Esophagus squamous epithelium (tissue), 5 donors: ENCODE measurements at regions not wholly inside any gene's neighbourhood (a gene's known extent, or its start where the extent isn't known, plus 50 kb on each side); places are given as distances from the start of the nearest gene placed in this dataset.

ENCODE experiments used
- DNase-seq: peaks from one replicate; lab custom pipeline; 2025; lab: John Stamatoyannopoulos, UW
- H3K27ac ChIP-seq, 4 donors: fragments of 200-600 bp; sonication (generic); one replicate each; pipeline ENCODE4 v1.5.1; 2016 to 2019; ENCODE audit warnings: mild to moderate bottlenecking in 1 of 4
- H3K27me3 ChIP-seq, 4 donors: fragments of 200-600 bp; sonication (generic); 1 replicate in 3 of 4; 2 replicates in 1 of 4; pipeline versions ENCODE4 v1.5.1 to v1.6.0; 2017 to 2021; ENCODE audit warnings: antibody characterized with exemption in 1 of 4
- H3K36me3 ChIP-seq, 3 donors: fragments of 200-600 bp; sonication (generic); one replicate each; pipeline ENCODE4 v1.5.1; 2016 to 2019
- H3K4me1 ChIP-seq, 3 donors: fragments of 200-600 bp; sonication (generic); one replicate each; pipeline ENCODE4 v1.5.1; 2017 to 2019
- H3K4me3 ChIP-seq, 4 donors: fragments of 200-600 bp; sonication (generic); 1 replicate in 3 of 4; 2 replicates in 1 of 4; pipeline ENCODE4 v1.5.1; 2016 to 2019; ENCODE audit warnings: mild to moderate bottlenecking in 2 of 4, moderate library complexity in 1 of 4
- H3K9me3 ChIP-seq, 3 donors: fragments of 200-600 bp; sonication (generic); one replicate each; pipeline ENCODE4 v1.5.1; 2016 to 2019
- POLR2A ChIP-seq, 4 donors: fragments of 450-650 bp; IDR thresholded peaks; one replicate each; pipeline ENCODE4 v1.6.1; 2017; ENCODE audit warnings: antibody characterized with exemption in 4 of 4, mild to moderate bottlenecking in 4 of 4, moderate library complexity in 3 of 4
- WGBS, 2 donors: methylation state at CpG; one replicate each; pipeline ENCODE4 v1.1.5; 2018; 5-methylcytosine and 5-hydroxymethylcytosine counted together
- intact Hi-C: fragments of 100-400 bp; cut with DNase I; formaldehyde crosslinking; loops from one replicate; pipeline ENCODE4 v1.15.0; 2022
- TF ChIP-seq, protein P1 (sequence below), 6 experiments: fragments of 450-650 bp in 4 of 6; fragments of 200-600 bp in 2 of 6; sonication (generic) in 2 of 6; IDR thresholded peaks; one replicate each; pipeline ENCODE4 v1.5.1; 2016 to 2019; ENCODE audit warnings: antibody characterized with exemption in 6 of 6, mild to moderate bottlenecking in 4 of 6, moderate library complexity in 4 of 6
- donor health status: DM: yes; HTN: yes; CAD: no.

DNA sequence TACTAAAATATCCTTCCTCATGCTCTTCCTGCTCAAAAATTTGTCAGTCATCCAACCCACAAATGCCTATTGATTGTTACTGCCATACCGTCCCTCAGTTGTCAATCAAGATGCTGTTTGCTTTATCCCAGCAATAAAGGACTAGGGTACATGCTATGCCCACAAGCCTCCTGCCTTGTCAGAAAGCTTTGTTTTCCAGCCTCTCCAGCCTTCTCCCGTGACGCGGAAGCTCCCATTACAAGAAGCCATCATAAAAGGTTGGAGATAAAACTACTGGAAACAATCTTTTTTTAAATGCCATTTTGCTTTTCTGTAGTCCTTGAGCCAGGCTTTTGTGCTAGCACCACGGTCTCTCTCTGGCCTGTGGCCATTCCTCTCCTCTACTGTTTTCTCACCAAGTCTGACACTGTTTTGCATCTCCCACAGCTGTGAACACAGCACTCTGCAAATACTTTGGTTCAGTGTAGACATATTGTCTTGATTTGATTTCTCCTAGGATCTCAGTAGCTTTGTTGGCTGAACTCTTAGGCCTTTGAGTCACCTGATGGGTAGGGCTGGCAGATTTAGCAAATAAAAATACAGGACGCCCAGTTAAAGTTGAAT lies 495.7 kb upstream of the JARID2 start:
- no peak for TF ChIP-seq POLR2A (IDR thresholded peaks at IDR 0.05)
- TF ChIP-seq, protein P1, sequence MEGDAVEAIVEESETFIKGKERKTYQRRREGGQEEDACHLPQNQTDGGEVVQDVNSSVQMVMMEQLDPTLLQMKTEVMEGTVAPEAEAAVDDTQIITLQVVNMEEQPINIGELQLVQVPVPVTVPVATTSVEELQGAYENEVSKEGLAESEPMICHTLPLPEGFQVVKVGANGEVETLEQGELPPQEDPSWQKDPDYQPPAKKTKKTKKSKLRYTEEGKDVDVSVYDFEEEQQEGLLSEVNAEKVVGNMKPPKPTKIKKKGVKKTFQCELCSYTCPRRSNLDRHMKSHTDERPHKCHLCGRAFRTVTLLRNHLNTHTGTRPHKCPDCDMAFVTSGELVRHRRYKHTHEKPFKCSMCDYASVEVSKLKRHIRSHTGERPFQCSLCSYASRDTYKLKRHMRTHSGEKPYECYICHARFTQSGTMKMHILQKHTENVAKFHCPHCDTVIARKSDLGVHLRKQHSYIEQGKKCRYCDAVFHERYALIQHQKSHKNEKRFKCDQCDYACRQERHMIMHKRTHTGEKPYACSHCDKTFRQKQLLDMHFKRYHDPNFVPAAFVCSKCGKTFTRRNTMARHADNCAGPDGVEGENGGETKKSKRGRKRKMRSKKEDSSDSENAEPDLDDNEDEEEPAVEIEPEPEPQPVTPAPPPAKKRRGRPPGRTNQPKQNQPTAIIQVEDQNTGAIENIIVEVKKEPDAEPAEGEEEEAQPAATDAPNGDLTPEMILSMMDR (IDR thresholded peaks at IDR 0.05) = no peak
- Histone ChIP-seq H3K36me3 (no peaks in the 10 kb centered on the region), H3K4me3 (no peak overlapping the region), H3K9me3 (no peaks in the 10 kb centered on the region), H3K4me1 (no peaks in the 10 kb centered on the region), H3K27ac (no peak overlapping the region), H3K27me3 (no peaks in the 10 kb centered on the region)
- no peak for DNase-seq
- intact Hi-C loops = no loop called here
- WGBS, 2 donors = 84 to 88% methylated on average over 6 of the region's 6 CpGs

DNA sequence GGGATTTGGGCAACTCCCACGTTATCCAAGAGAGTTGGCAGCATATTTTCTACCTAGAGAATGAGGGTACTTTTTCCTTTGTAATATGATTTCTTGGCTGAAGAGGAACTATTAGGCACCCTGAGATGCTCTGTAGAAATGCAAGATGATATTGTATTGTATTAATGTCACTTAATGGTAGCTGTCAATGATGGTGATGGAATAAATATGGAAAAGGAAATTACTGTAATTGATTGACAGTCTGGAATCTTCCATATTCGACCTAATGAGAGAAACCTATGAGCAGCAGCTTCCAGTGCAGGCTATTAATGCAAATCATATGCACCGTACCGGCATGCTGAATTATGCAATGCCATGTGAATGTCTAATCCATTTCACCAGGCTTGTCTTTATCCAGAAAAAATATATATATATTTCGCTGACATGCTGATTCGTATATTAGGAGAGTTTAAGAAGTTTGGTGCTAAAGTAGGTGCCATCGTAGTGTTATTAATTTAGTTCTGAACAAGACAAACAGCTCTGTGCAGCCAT lies 494.2 kb upstream of the JARID2 start:
- TF ChIP-seq, protein P1 (IDR thresholded peaks at IDR 0.05) = no peak
- TF ChIP-seq POLR2A (IDR thresholded peaks at IDR 0.05) = no peak
- 69 to 72% methylated on average over 7 of the region's 7 CpGs for WGBS, 2 donors
- H3K4me3 ChIP-seq = no peak overlapping the region
- DNase-seq = no peak
- no peaks in the 10 kb centered on the region for H3K36me3 ChIP-seq
- intact Hi-C loops = no loop called here
- H3K4me1 ChIP-seq = no peaks in the 10 kb centered on the region
- H3K27ac ChIP-seq = no peak overlapping the region
- H3K9me3 ChIP-seq = no peaks in the 10 kb centered on the region
- no peaks in the 10 kb centered on the region for H3K27me3 ChIP-seq

DNA sequence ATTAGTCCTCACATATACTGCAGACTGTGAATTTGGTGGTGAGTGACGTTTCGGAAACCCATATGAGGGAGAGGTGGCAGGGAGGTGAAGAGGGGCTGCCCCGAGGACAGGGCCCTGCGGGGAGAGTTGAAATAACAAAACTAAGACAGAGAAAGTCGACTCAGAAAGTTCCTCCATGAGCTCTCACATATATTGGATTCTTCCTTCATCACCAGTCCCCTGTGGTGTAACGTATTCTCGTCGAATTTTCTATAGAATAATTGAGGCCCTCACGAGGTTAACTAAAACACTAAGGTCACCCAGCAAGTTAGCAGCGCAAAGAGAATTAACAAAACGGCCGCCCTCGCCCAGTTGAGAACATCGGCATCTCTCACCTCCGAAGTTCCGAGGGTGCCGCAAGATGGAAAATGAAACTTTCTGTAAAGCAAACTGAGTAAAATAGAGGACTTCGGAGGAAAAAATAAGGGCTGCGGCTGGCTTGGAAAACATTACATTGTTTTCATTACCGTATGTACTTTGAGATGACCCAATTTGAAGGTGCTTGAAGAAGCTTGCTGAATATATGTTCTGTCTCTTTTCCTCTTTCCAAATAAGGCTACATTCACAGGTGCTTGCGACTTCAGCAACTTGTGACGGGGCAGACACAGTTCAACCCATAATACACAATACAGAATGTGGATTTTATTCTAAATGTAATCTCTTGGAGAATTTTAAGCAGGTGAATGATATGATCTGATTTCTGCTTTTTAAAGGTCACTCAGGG lies 490.9 kb upstream of the JARID2 start:
- no peak overlapping the region for H3K4me3 ChIP-seq
- H3K9me3 ChIP-seq = no peaks in the 10 kb centered on the region
- DNase-seq = no peak
- intact Hi-C loops = no loop called here
- H3K4me1 ChIP-seq = no peaks in the 10 kb centered on the region
- no peaks in the 10 kb centered on the region for H3K27me3 ChIP-seq
- 83 to 86% methylated on average over 22 of the region's 22 CpGs for WGBS, 2 donors
- H3K36me3 ChIP-seq = no peaks in the 10 kb centered on the region
- TF ChIP-seq, protein P1 (IDR thresholded peaks at IDR 0.05) = no peak
- no peak for TF ChIP-seq POLR2A (IDR thresholded peaks at IDR 0.05)
- no peak overlapping the region for H3K27ac ChIP-seq

DNA sequence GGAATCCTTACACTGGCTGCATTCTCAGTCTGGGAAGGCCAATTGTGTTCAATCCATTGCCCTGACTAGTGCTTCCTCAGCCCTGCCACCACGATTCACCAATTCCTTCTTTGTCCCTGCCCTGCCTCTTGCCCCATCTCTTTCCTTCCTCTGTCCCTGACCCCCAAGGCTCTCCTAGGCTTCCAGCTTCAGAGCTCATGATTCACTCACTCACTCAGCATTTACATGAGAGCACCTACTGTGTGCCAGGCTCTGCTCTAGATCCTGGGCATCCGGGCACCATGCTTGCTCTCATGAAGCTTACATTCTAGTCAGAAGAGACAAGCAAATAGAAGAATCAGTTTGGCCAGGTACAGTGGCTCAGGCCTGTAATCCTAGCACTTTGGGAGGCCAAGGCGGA lies 489.5 kb upstream of the JARID2 start:
- no peaks in the 10 kb centered on the region for H3K27me3 ChIP-seq
- TF ChIP-seq, protein P1 (IDR thresholded peaks at IDR 0.05) = no peak
- no peak for TF ChIP-seq POLR2A (IDR thresholded peaks at IDR 0.05)
- DNase-seq = no peak
- intact Hi-C loops = no loop called here
- no peaks in the 10 kb centered on the region for H3K4me1 ChIP-seq
- no peak overlapping the region for H3K4me3 ChIP-seq
- no peaks in the 10 kb centered on the region for H3K36me3 ChIP-seq
- no peak overlapping the region for H3K27ac ChIP-seq
- WGBS, 2 donors = 96 to 97% methylated on average over 3 of the region's 3 CpGs
- no peaks in the 10 kb centered on the region for H3K9me3 ChIP-seq

DNA sequence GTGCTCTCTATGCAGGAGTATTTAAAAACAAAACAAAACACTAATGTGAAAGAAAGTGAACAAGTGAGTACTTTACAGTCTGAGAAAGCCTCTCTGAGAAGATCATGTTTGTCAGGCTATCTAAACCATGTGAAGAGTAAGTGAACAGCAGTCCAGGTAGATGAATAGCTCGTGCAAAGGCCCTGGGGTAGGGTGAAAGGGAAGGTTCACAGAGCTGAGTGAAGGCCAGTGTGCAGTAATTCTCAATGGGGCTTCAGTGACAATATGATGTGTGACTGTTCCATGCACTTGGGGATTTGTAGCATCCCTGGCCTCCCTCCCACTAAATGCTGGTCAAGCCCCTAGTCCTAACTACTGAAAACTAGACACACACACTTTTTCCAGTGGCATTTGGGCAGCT lies 488.9 kb upstream of the JARID2 start:
- Histone ChIP-seq H3K27me3 (no peaks in the 10 kb centered on the region), H3K9me3 (no peaks in the 10 kb centered on the region), H3K27ac (no peak overlapping the region), H3K36me3 (no peaks in the 10 kb centered on the region), H3K4me3 (no peak overlapping the region), H3K4me1 (no peaks in the 10 kb centered on the region)
- DNase-seq = no peak
- TF ChIP-seq, protein P1 (IDR thresholded peaks at IDR 0.05) = no peak
- no peak for TF ChIP-seq POLR2A (IDR thresholded peaks at IDR 0.05)
- 88 to 100% methylated on average over 1 of the region's 1 CpG for WGBS, 2 donors
- intact Hi-C loops = no loop called here
